ENCODE measurements at regions not wholly inside any gene's neighbourhood (a gene's known extent, or its start where the extent isn't known, plus 50 kb on each side); places are given as distances from the start of the nearest gene placed in this dataset.

DNA sequence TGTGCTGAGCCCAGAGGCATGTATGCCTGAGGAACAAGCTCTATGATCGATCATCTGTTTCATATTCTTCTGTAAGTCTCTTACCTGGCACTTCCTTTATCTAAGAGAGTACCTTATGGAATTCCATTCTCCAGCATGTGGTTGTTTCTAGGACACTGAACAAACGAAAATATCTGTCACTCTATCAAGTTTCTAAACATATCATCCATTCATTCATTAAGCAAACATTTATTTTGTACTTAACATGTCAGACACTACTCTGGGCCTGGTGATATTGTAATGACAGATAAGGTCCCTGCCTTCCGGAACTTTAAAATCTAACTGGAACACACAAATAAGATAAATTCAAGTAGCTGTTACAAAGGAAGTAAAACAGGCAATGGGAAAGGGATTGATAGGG lies 477.1 kb downstream of the IGSF11 start:
- TF ChIP-seq SNAI2 (CRISPR knock-in tag; IDR thresholded peaks at IDR 0.05) (no peak), RARB (CRISPR knock-in tag; IDR thresholded peaks at IDR 0.05) (no peak), ZFP30 (CRISPR knock-in tag; IDR thresholded peaks at IDR 0.05) (no peak), ZFP3 (CRISPR knock-in tag; IDR thresholded peaks at IDR 0.05) (no peak)

Data from SK-N-SH treated with all-trans-retinoic acid at 6 μM for 48 hours (cell line).